ENCODE measurements at regions not wholly inside any gene's neighbourhood (a gene's known extent, or its start where the extent isn't known, plus 50 kb on each side); places are given as distances from the start of the nearest gene placed in this dataset.

DNA sequence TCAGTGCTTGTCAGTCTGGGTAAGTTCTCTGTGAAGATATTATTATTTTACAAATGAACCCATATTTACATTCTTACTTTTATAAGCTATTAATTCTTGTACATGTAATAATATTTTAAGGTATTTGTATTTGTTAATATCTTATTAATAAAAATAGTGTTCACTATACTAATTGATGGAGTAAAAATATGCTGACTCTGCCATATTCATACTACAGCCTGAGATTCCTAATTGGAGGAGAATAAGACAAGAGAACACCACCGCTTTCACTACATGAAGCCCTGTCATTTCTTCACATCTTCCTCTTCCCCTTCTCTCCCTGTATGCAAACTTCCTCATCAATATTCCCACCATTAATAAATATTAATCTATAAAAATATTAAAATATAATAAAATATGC is 167.6 kb upstream of the TUSC1 start:
- TF ChIP-seq FOXP2 (optimal IDR thresholded peaks at IDR 0.05; ENCODE audit: borderline replicate concordance, extremely low read depth, extremely low read length, insufficient read depth) (no peak), SIN3A (IDR thresholded peaks at IDR 0.05; ENCODE audit: borderline replicate concordance, insufficient read depth, low read length) (no peak), REST (IDR thresholded peaks at IDR 0.05; ENCODE audit: insufficient read depth in 1 of 2, low read depth in 2 of 2, low read length in 2 of 2) (no peak), TAF1 (IDR thresholded peaks at IDR 0.05; ENCODE audit: borderline replicate concordance, insufficient read depth, low read length) (no peak), POLR2AphosphoS5 (IDR thresholded peaks at IDR 0.05; ENCODE audit: low read depth, low read length) (no peak)

- no peak for TF ChIP-seq FOXP2 (optimal IDR thresholded peaks at IDR 0.05; ENCODE audit: borderline replicate concordance, extremely low read depth, extremely low read length, insufficient read depth)
- no peak for TF ChIP-seq POLR2AphosphoS5 (IDR thresholded peaks at IDR 0.05; ENCODE audit: low read depth, low read length)
- no peak for TF ChIP-seq SIN3A (IDR thresholded peaks at IDR 0.05; ENCODE audit: borderline replicate concordance, insufficient read depth, low read length)
- TF ChIP-seq TAF1 (IDR thresholded peaks at IDR 0.05; ENCODE audit: borderline replicate concordance, insufficient read depth, low read length), result no peak
- TF ChIP-seq REST (IDR thresholded peaks at IDR 0.05; ENCODE audit: insufficient read depth in 1 of 2, low read depth in 2 of 2, low read length in 2 of 2), result no peak
These were observed 152.1 kb upstream of the TUSC1 start for GRCh38 chr9:25830381-25830780.

DNA sequence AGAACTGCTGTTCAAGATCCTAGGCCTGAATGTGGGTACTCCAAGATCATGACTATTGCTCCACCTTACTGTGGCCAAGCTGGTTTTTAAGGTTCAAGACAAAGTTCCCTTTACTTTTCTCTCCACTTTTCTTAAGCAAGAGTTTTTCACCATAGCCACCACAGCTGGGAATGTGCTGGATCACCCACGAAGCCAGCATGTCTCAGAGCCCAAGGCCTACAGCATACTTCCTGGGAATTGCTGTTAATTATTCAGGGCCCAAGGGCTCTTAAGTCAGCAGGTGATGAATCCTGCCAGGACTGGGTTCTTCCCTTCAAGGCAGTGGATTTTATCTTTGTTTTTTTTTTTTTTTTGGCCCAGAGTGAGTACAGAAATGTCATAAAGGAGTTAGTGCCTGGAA is 149.4 kb upstream of the TUSC1 start:
- TF ChIP-seq POLR2AphosphoS5 (IDR thresholded peaks at IDR 0.05; ENCODE audit: low read depth, low read length) (no peak), TAF1 (IDR thresholded peaks at IDR 0.05; ENCODE audit: borderline replicate concordance, insufficient read depth, low read length) (no peak), FOXP2 (optimal IDR thresholded peaks at IDR 0.05; ENCODE audit: borderline replicate concordance, extremely low read depth, extremely low read length, insufficient read depth) (no peak), REST (IDR thresholded peaks at IDR 0.05; ENCODE audit: insufficient read depth in 1 of 2, low read depth in 2 of 2, low read length in 2 of 2) (no peak), SIN3A (IDR thresholded peaks at IDR 0.05; ENCODE audit: borderline replicate concordance, insufficient read depth, low read length) (no peak)

DNA sequence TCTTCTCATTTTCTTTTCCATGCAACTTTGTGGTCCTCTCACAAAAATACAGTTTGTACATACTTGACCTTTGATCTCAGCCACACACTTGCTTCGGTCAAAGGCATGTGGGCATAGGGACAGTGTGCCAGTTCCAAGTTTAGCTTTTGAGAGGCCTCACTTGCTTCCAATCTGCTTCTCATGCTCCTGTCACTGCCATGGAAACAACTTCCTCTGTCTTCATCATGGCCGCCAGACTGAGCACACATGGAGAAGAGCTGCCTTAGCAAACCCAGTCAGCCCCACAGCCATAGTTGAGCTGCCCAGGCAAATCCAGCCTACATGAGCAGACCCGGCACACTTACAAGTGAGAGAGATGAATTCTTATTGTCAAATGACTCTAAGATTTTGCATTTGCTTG is 138.2 kb upstream of the TUSC1 start:
- TF ChIP-seq FOXP2 (optimal IDR thresholded peaks at IDR 0.05; ENCODE audit: borderline replicate concordance, extremely low read depth, extremely low read length, insufficient read depth) (no peak), SIN3A (IDR thresholded peaks at IDR 0.05; ENCODE audit: borderline replicate concordance, insufficient read depth, low read length) (no peak), REST (IDR thresholded peaks at IDR 0.05; ENCODE audit: insufficient read depth in 1 of 2, low read depth in 2 of 2, low read length in 2 of 2) (no peak), TAF1 (IDR thresholded peaks at IDR 0.05; ENCODE audit: borderline replicate concordance, insufficient read depth, low read length) (no peak), POLR2AphosphoS5 (IDR thresholded peaks at IDR 0.05; ENCODE audit: low read depth, low read length) (no peak)

- TF ChIP-seq SIN3A (IDR thresholded peaks at IDR 0.05; ENCODE audit: borderline replicate concordance, insufficient read depth, low read length), result no peak
- no peak for TF ChIP-seq TAF1 (IDR thresholded peaks at IDR 0.05; ENCODE audit: borderline replicate concordance, insufficient read depth, low read length)
- no peak for TF ChIP-seq POLR2AphosphoS5 (IDR thresholded peaks at IDR 0.05; ENCODE audit: low read depth, low read length)
- no peak for TF ChIP-seq FOXP2 (optimal IDR thresholded peaks at IDR 0.05; ENCODE audit: borderline replicate concordance, extremely low read depth, extremely low read length, insufficient read depth)
- no peak for TF ChIP-seq REST (IDR thresholded peaks at IDR 0.05; ENCODE audit: insufficient read depth in 1 of 2, low read depth in 2 of 2, low read length in 2 of 2)
These were observed 135.8 kb upstream of the TUSC1 start for GRCh38 chr9:25814023-25814422.

Data from PFSK-1 (cell line).